ENCODE measurements at regions not wholly inside any gene's neighbourhood (a gene's known extent, or its start where the extent isn't known, plus 50 kb on each side); places are given as distances from the start of the nearest gene placed in this dataset.

DNA sequence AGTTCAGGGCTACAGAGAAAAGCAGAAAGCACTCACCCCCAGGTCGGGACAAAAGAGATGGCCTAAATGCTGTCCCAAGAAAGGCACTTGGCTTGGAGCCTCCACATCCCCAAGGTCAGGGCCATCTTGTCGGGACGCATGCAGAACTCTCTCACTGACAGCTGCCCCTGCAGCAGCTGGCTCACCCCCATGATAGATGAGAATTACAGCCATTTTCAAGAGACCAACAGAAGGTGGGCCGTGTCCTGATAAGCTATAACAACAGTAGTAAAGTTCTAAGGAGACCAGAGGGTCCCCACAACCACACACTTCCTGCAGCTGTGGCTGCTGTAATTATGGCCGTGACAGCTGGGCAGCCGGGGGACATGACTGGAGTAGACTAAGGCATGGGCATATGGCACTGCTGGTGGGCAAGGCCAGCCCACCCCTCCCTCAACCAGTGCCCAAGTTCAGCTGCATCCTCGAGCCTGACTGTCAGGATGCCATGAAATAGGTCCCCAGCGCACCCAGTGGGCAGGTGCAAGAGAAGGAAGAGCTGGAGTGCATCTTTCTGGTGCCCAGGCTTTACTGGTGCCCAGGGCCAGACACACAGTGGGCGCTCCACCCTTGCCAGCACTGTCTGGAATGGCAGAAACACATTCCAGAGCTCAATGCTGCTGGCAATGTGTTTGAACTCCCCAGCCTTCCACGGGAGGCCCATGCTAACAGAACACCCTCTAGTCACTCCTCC is 436.7 kb upstream of the ZNF507 start:
- CTCF ChIA-PET: no interaction called here
- no peaks in the 10 kb centered on the region for H3K36me3 Mint-ChIP-seq
- no peak overlapping the region for H3K4me3 Mint-ChIP-seq
- H3K27me3 Mint-ChIP-seq: peaks cover 4% of the 10 kb centered on the region
- no peak for DNase-seq
- peaks cover 3% of the 10 kb centered on the region for H3K4me1 Mint-ChIP-seq
- H3K9me3 Mint-ChIP-seq: peaks cover 2% of the 10 kb centered on the region
- H3K27ac Mint-ChIP-seq: no peak overlapping the region

DNA sequence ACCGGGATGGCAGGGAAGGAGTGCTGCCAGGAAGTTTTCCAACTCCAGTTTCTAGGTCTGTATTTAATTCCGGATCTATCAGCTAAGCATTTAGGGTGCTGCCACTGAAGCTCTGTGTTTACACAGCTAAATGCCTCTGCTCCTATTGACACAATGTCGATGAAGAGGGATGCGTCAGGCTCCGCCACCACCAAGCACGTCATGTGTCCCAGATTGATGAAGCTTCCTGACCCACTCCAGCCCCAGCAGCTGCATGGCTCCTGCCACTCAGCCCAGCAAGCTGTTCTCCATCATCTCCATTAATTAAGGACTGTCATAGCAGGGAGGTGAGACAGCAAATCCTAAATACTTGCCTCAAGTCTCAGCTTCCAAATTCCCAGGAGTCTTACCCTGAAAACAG is 435.2 kb upstream of the ZNF507 start:
- peaks cover 4% of the 10 kb centered on the region for H3K27me3 Mint-ChIP-seq
- no peaks in the 10 kb centered on the region for H3K36me3 Mint-ChIP-seq
- H3K4me3 Mint-ChIP-seq: no peak overlapping the region
- CTCF ChIA-PET: no interaction called here
- peaks cover 2% of the 10 kb centered on the region for H3K9me3 Mint-ChIP-seq
- no peak for DNase-seq
- H3K27ac Mint-ChIP-seq: no peak overlapping the region
- peaks cover 3% of the 10 kb centered on the region for H3K4me1 Mint-ChIP-seq

DNA sequence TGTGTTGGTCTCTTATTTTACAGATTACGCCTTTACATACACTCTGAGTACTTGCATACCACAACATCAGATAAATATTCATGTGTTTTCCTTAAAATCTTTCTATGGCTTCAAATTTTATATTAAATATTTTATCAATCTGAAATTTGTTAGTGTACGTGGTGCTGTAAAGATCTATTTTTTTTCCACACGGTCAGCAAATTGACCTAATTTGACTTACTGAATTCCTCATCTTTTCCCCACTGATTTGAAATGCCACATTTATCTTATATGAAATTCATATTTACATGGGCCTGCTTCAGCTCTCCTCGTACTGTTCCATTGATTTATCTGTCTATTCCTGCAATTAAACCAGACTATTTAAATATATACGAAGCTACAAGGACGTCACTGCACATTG is 433.8 kb upstream of the ZNF507 start:
- no peak for DNase-seq
- no peaks in the 10 kb centered on the region for H3K4me1 Mint-ChIP-seq
- no peak overlapping the region for H3K27ac Mint-ChIP-seq
- H3K27me3 Mint-ChIP-seq: peaks cover 3% of the 10 kb centered on the region
- H3K36me3 Mint-ChIP-seq: no peaks in the 10 kb centered on the region
- no peaks in the 10 kb centered on the region for H3K9me3 Mint-ChIP-seq
- no peak overlapping the region for H3K4me3 Mint-ChIP-seq
- CTCF ChIA-PET: no interaction called here

DNA sequence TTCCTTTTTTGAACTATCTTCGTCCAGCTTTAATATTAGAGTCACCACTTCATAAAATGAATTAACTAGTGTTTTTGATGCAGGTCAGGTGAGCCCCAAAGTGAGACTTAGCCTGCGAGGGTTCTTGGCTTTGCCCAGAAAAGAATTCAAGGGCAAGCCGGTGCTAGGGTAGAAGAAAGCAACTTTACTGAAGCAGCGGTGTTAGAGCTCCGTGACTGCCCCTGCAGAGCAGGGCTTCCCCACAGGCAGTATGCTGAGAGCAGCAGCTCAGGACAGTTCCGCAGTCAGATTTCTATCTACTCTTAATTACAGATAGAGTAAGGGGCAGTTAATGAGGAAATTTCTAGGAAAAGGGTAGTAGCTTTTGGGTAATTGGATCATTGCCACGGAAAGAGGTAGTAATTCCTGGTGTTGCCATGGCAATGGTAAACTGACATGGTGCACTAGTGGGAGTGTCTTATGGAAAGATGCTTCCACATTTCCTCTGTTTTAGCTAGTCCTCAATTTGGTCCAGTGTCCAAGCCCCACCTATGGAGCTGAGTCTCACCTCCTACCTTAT is 432.2 kb upstream of the ZNF507 start:
- Mint-ChIP-seq H3K27me3 (no peaks in the 10 kb centered on the region), H3K36me3 (no peaks in the 10 kb centered on the region), H3K4me3 (no peak overlapping the region), H3K9me3 (no peaks in the 10 kb centered on the region), H3K4me1 (no peaks in the 10 kb centered on the region), H3K27ac (no peak overlapping the region)
- DNase-seq: no peak
- CTCF ChIA-PET: no interaction called here

DNA sequence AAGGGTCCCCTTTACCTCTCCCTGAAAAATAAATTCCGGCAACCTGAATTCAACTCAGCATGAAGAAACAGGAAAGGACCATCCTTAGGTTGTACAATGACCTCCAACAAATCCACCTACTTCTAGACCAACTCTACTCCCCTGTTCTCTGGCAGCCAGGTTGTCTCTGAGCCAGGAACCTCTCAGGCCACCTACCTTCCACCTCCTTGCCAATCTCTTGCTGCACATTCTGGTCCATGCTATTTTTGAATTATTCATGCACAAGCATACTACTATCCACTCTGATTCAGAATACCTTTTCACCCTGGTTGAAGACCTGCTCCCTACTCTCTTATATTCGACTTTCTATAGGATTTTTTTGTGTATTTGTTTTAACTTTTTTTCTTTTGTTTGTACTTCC is 415.0 kb upstream of the ZNF507 start:
- Mint-ChIP-seq H3K9me3 (no peaks in the 10 kb centered on the region), H3K4me3 (no peak overlapping the region), H3K36me3 (no peaks in the 10 kb centered on the region), H3K27ac (no peak overlapping the region), H3K27me3 (no peaks in the 10 kb centered on the region), H3K4me1 (no peaks in the 10 kb centered on the region)
- CTCF ChIA-PET: no interaction called here
- DNase-seq: no peak

DNA sequence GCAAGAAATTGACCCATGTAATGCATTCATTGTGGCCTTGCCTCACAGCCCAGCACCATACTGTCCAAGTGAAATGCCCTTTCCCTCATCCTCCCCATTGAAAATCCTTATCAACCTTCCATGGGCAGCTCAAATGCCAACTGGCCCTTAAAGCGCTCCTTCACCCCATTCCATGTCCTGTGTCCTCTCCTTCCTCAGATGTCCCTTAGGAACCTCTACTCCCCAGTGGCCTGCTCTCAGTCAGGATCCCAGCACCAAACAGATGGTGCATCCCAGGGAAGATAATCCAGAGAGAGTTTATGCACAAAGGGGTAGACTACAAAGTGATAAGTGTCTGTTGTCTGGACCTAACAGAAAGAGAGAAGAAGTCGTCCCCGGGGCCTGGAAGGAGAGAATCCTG is 407.4 kb upstream of the ZNF507 start:
- no peak for DNase-seq
- Mint-ChIP-seq H3K4me3 (no peak overlapping the region), H3K27ac (no peak overlapping the region), H3K36me3 (no peaks in the 10 kb centered on the region), H3K9me3 (peaks cover 17% of the 10 kb centered on the region), H3K4me1 (no peaks in the 10 kb centered on the region), H3K27me3 (no peaks in the 10 kb centered on the region)
- CTCF ChIA-PET: no interaction called here

DNA sequence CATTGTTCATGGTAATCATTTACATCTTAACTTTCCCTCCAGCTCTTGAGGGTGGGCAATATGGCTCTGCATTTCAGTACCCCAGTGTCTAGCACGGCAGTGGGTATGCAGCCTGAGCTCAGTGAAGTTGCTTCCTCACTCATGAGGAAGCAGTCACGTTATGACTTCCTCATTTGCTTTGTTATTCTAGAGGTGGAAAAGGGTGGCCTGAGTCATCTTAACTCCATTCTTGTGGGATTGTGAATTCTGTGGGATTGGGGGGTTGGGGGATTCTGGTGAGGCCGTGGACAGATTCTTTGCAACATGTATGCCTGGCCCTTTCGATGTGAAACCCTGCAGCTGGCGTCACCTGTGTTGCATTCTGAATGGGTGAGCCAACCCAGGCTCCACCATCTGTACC is 406.7 kb upstream of the ZNF507 start:
- CTCF ChIA-PET: no interaction called here
- H3K36me3 Mint-ChIP-seq: no peaks in the 10 kb centered on the region
- no peak for DNase-seq
- H3K9me3 Mint-ChIP-seq: peaks cover 17% of the 10 kb centered on the region
- H3K27ac Mint-ChIP-seq: no peak overlapping the region
- H3K4me3 Mint-ChIP-seq: no peak overlapping the region
- H3K27me3 Mint-ChIP-seq: no peaks in the 10 kb centered on the region
- H3K4me1 Mint-ChIP-seq: no peaks in the 10 kb centered on the region

DNA sequence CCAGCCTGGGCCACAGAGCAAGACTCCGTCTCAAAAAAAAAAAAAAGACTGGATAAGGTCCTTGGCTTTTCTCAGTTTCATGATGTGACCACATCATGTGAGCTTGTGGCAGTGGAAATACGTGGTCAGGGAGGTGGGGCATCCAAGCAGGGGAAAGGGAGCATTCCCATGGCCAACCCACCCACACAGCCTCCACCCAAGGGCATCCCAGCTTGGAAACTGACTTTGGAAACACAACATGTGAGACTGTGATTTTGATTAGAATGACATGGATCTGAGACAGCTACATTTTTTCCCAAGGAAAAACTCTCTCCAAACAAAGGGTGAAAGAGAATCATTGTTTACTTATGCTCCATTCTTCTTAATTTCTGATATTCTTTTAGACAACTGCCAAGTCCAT is 405.0 kb upstream of the ZNF507 start:
- no peak for DNase-seq
- Mint-ChIP-seq H3K4me1 (no peaks in the 10 kb centered on the region), H3K36me3 (no peaks in the 10 kb centered on the region), H3K4me3 (no peak overlapping the region), H3K9me3 (peaks cover 19% of the 10 kb centered on the region), H3K27me3 (no peaks in the 10 kb centered on the region), H3K27ac (no peak overlapping the region)
- CTCF ChIA-PET: no interaction called here

DNA sequence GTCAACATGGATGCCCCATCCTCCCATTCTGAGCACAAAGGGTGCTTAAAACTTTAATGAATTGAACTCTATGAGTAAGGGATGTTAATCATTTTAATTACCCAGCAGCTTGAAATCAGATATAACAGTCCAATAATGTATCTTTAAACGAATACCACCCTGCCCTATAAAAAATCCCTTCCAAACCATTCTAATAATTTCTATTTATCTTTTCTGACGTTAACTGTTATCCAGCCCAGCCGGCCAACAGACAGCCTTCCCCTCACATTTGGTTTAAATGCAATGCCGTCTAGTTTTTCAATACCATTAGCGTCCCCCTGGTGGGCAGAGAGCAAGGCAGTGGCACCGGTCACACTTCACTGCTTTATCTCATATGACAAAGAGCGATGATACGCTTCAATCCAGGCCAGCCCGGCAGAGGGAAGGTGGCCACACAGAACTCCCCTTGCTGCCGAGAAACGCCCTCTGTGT is 402.2 kb upstream of the ZNF507 start:
- no peaks in the 10 kb centered on the region for H3K4me1 Mint-ChIP-seq
- CTCF ChIA-PET: no interaction called here
- DNase-seq: no peak
- H3K9me3 Mint-ChIP-seq: peaks cover 12% of the 10 kb centered on the region
- H3K36me3 Mint-ChIP-seq: no peaks in the 10 kb centered on the region
- H3K4me3 Mint-ChIP-seq: no peak overlapping the region
- H3K27me3 Mint-ChIP-seq: no peaks in the 10 kb centered on the region
- H3K27ac Mint-ChIP-seq: no peak overlapping the region

DNA sequence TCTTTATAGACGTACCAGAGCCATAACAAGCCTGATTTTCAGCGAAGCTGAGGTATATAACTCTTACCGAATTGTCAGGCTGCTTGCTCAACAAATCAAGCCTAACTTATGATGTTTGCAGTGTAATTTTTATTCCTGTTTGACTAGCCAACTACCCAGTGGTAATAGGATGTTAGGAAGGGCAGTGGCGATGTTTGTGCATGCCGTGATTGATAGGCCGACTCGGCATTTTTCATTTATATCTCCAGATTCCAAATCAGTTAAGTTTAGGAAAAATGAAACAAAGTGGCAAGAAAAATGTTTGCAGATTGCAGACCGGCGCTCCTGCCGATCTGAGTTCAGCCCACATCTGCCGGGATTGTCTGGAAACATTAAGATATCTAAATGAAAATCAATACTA is 401.6 kb upstream of the ZNF507 start:
- H3K9me3 Mint-ChIP-seq: peaks cover 12% of the 10 kb centered on the region
- CTCF ChIA-PET: no interaction called here
- H3K4me1 Mint-ChIP-seq: no peaks in the 10 kb centered on the region
- no peak for DNase-seq
- no peak overlapping the region for H3K27ac Mint-ChIP-seq
- H3K36me3 Mint-ChIP-seq: no peaks in the 10 kb centered on the region
- H3K27me3 Mint-ChIP-seq: no peaks in the 10 kb centered on the region
- H3K4me3 Mint-ChIP-seq: no peak overlapping the region

DNA sequence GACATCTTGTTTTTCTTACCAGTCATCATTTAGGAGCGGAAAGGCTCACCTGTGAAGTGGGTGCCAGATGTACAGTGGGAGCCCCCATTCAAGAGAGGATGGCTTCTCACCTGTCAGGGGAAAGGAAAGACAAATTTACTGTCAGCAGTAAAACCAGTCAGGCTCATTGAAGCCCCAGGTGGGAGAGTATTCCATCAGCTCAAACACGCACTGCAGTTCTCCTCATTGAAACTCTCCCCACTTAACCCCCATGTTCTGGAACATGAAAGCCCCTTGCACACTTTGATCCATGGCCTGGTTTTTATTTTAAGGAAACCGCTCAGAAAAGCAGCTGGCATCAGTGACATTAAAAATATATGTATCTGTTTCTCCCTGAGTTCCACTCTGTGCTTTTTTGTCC is 401.1 kb upstream of the ZNF507 start:
- Mint-ChIP-seq H3K9me3 (peaks cover 12% of the 10 kb centered on the region), H3K4me1 (no peaks in the 10 kb centered on the region), H3K4me3 (no peak overlapping the region), H3K27ac (no peak overlapping the region), H3K36me3 (no peaks in the 10 kb centered on the region), H3K27me3 (no peaks in the 10 kb centered on the region)
- DNase-seq: no peak
- CTCF ChIA-PET: no interaction called here

DNA sequence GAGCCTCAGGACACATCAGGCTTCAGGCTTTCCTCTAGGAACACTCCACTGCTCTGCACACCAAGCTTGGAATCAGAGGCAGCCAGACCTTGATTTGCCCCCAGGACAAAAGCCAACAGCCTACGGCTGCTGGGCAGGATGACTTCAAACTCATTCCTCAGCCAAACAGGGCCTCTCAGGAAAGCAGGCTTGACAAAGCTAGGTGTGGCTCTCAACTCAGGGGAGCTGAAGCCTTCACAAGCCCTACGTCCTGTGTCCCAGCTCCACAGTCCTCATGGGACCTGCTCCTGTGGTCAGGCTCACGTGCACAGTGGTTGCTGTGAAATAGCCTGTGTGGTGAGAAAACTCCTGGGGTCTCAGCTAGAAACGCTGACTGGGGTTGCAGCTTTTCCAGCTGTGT is 398.9 kb upstream of the ZNF507 start:
- CTCF ChIA-PET: no interaction called here
- peaks cover 14% of the 10 kb centered on the region for H3K9me3 Mint-ChIP-seq
- no peak overlapping the region for H3K4me3 Mint-ChIP-seq

DNA sequence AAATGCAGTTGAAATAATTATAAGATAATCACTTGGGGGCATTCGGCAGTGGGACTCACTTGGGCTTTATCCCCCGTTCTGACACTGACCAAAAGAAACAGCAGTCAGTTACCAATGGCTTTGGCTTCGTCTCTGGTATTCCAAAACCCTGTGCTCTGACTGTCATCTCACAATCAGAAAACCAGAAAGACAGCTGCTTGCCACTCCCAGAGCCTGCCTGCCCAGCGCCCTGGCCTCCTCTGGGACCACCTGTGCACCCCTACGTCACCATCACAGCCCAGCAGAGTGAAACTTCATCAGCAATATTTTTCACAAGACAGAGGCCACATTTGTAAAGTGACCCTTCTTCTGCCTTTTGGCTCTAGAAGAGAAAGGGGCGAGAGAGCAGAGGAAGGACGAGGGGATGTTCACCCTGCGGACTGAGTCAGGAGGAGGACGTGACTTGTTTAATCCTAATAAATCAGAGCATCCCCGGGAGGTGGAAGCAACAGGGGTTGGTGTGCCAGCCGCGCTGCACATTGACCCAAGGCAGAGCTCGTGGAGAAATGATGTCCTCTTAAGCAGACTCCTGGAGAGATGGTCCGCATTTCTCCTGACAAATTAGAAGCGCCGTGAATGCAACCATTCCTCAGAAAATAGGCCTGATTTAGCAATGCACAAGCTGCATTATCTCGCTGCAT is 397.8 kb upstream of the ZNF507 start:
- CTCF ChIA-PET: no interaction called here
- Mint-ChIP-seq H3K9me3 (peaks cover 13% of the 10 kb centered on the region), H3K4me1 (no peaks in the 10 kb centered on the region), H3K36me3 (no peaks in the 10 kb centered on the region), H3K27ac (no peak overlapping the region), H3K27me3 (no peaks in the 10 kb centered on the region), H3K4me3 (no peak overlapping the region)
- DNase-seq: no peak

More for the DNA sequence above, 398.9 kb upstream of the ZNF507 start:
- Mint-ChIP-seq H3K27me3 (no peaks in the 10 kb centered on the region), H3K4me1 (no peaks in the 10 kb centered on the region), H3K27ac (no peak overlapping the region), H3K36me3 (no peaks in the 10 kb centered on the region)
- DNase-seq: no peak

DNA sequence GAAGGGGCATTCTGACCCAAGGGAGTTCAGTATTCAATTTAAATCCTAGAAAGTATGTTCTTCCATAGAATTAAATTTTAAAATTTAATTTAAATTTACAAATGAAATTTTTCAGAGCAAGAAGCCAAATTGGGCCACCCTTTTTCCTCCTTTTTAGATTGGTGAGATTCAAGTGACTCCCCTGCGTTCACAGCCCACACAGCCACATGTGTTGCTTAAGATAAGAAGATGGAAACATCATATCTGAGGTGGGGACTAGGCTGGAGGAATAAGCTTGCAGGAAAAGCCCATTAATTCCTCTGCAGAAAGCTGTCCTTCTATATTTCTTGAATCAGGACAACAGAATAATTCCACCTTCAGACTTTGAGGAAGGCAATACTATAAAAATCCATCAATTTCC is 392.7 kb upstream of the ZNF507 start:
- CTCF ChIA-PET: no interaction called here
- no peaks in the 10 kb centered on the region for H3K36me3 Mint-ChIP-seq
- H3K27me3 Mint-ChIP-seq: no peaks in the 10 kb centered on the region
- H3K4me3 Mint-ChIP-seq: no peak overlapping the region
- H3K9me3 Mint-ChIP-seq: peaks cover 14% of the 10 kb centered on the region
- no peak for DNase-seq
- H3K27ac Mint-ChIP-seq: no peak overlapping the region
- H3K4me1 Mint-ChIP-seq: no peaks in the 10 kb centered on the region

DNA sequence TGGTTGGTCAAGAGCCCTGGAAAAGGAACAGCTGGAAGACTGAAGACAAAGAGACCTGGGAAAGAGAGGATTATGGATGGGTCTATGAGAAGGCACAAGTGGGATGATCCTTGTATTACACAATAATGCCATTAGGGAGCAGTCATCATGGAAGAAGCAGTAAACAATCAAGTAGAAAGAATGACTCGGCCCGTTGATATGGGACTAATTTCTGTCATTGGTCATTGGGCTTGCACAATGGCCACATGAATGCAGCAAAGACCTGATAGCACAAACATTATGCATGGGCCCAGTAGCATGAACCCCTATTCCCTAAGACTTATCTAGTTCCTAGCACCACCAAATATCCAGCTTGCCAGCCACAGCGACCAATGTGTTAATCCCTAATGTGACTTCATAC is 390.3 kb upstream of the ZNF507 start:
- H3K27me3 Mint-ChIP-seq: no peaks in the 10 kb centered on the region
- peaks cover 15% of the 10 kb centered on the region for H3K9me3 Mint-ChIP-seq
- H3K36me3 Mint-ChIP-seq: no peaks in the 10 kb centered on the region
- no peaks in the 10 kb centered on the region for H3K4me1 Mint-ChIP-seq
- DNase-seq: no peak
- H3K27ac Mint-ChIP-seq: no peak overlapping the region
- no peak overlapping the region for H3K4me3 Mint-ChIP-seq
- CTCF ChIA-PET: no interaction called here
